ENCODE measurements at regions not wholly inside any gene's neighbourhood (a gene's known extent, or its start where the extent isn't known, plus 50 kb on each side); places are given as distances from the start of the nearest gene placed in this dataset.

- no peaks in the 10 kb centered on the region for H3K27me3 ChIP-seq
- TF ChIP-seq CTCF (IDR thresholded peaks at IDR 0.05; ENCODE audit: low read depth, low read length): no peak
- H3K4me1 ChIP-seq (ENCODE audit: low read depth): peaks cover 2% of the 10 kb centered on the region
- H3K36me3 ChIP-seq: no peaks in the 10 kb centered on the region
- no peaks in the 10 kb centered on the region for H3K9me3 ChIP-seq (ENCODE audit: low read depth)
- H3K27ac ChIP-seq: no peak overlapping the region
- DNase-seq (ENCODE audit: low read depth in 1 of 2, low spot score in 1 of 2): no peak
- no peak overlapping the region for H3K4me3 ChIP-seq
These were observed 480.2 kb upstream of the PTPRD start for GRCh38 chr9:11092974-11093373.

- Histone ChIP-seq H3K27me3 (no peaks in the 10 kb centered on the region), H3K4me1 (ENCODE audit: low read depth) (peaks cover 2% of the 10 kb centered on the region), H3K4me3 (no peak overlapping the region), H3K9me3 (ENCODE audit: low read depth) (no peaks in the 10 kb centered on the region), H3K27ac (no peak overlapping the region), H3K36me3 (no peaks in the 10 kb centered on the region)
- TF ChIP-seq CTCF (IDR thresholded peaks at IDR 0.05; ENCODE audit: low read depth, low read length): no peak
- no peak for DNase-seq (ENCODE audit: low read depth in 1 of 2, low spot score in 1 of 2)
These were observed 484.2 kb upstream of the PTPRD start for GRCh38 chr9:11097020-11097419.

- no peak for DNase-seq (ENCODE audit: low read depth in 1 of 2, low spot score in 1 of 2)
- H3K9me3 ChIP-seq (ENCODE audit: low read depth): no peaks in the 10 kb centered on the region
- H3K36me3 ChIP-seq: no peaks in the 10 kb centered on the region
- no peaks in the 10 kb centered on the region for H3K4me1 ChIP-seq (ENCODE audit: low read depth)
- no peak overlapping the region for H3K27ac ChIP-seq
- no peak overlapping the region for H3K4me3 ChIP-seq
- no peak for TF ChIP-seq CTCF (IDR thresholded peaks at IDR 0.05; ENCODE audit: low read depth, low read length)
- H3K27me3 ChIP-seq: no peaks in the 10 kb centered on the region
These were observed 490.7 kb upstream of the PTPRD start for GRCh38 chr9:11103525-11103924.

- no peak for TF ChIP-seq CTCF (IDR thresholded peaks at IDR 0.05; ENCODE audit: low read depth, low read length)
- H3K36me3 ChIP-seq: no peaks in the 10 kb centered on the region
- no peaks in the 10 kb centered on the region for H3K9me3 ChIP-seq (ENCODE audit: low read depth)
- H3K27me3 ChIP-seq: no peaks in the 10 kb centered on the region
- no peak for DNase-seq (ENCODE audit: low read depth in 1 of 2, low spot score in 1 of 2)
- no peak overlapping the region for H3K4me3 ChIP-seq
- H3K4me1 ChIP-seq (ENCODE audit: low read depth): no peaks in the 10 kb centered on the region
- no peak overlapping the region for H3K27ac ChIP-seq
These were observed 494.4 kb upstream of the PTPRD start for GRCh38 chr9:11107196-11107595.

- Histone ChIP-seq H3K27ac (no peak overlapping the region), H3K27me3 (no peaks in the 10 kb centered on the region), H3K36me3 (no peaks in the 10 kb centered on the region), H3K4me3 (no peak overlapping the region), H3K4me1 (ENCODE audit: low read depth) (peaks cover 7% of the 10 kb centered on the region), H3K9me3 (ENCODE audit: low read depth) (no peaks in the 10 kb centered on the region)
- no peak for DNase-seq (ENCODE audit: low read depth in 1 of 2, low spot score in 1 of 2)
- TF ChIP-seq CTCF (IDR thresholded peaks at IDR 0.05; ENCODE audit: low read depth, low read length): no peak
These were observed 515.4 kb upstream of the PTPRD start for GRCh38 chr9:11128156-11128555.

- Histone ChIP-seq H3K36me3 (no peaks in the 10 kb centered on the region), H3K27me3 (no peaks in the 10 kb centered on the region), H3K27ac (peak overlapping the region; percentile 58), H3K9me3 (ENCODE audit: low read depth) (no peaks in the 10 kb centered on the region), H3K4me1 (ENCODE audit: low read depth) (peaks cover 8% of the 10 kb centered on the region), H3K4me3 (no peak overlapping the region)
- TF ChIP-seq CTCF (IDR thresholded peaks at IDR 0.05; ENCODE audit: low read depth, low read length): no peak
- peak in 1 of 2 donors; percentile 53 for DNase-seq (ENCODE audit: low read depth in 1 of 2, low spot score in 1 of 2)
These were observed 523.0 kb upstream of the PTPRD start for GRCh38 chr9:11135851-11136250.
